ENCODE measurements at regions not wholly inside any gene's neighbourhood (a gene's known extent, or its start where the extent isn't known, plus 50 kb on each side); places are given as distances from the start of the nearest gene placed in this dataset.
"Not testable (repeated sequence)": the region's sequence is repeated elsewhere in the genome, so short reads cannot be mapped to it uniquely, and the experiment has no call there.

- not testable (repeated sequence) for DNase-seq (ENCODE audit: low spot score in 2 of 2); FAIRE-seq
Measured at GRCh38 chr9:63813391-63814021, 1471.5 kb downstream of the FOXD4L5 start.

GRCh38 chr9:63812822-63813221, 1472.2 kb downstream of the FOXD4L5 start:
- not testable (repeated sequence) for FAIRE-seq; DNase-seq (ENCODE audit: low spot score in 2 of 2)

- not testable (repeated sequence) for FAIRE-seq; DNase-seq (ENCODE audit: low spot score in 2 of 2)
Measured at GRCh38 chr9:63804205-63804604, 1480.8 kb downstream of the FOXD4L5 start.

- FAIRE-seq; DNase-seq (ENCODE audit: low spot score in 2 of 2): not testable (repeated sequence)
Measured at GRCh38 chr9:63794081-63794685, 1490.8 kb downstream of the FOXD4L5 start.

- FAIRE-seq: not testable (repeated sequence)
Measured at GRCh38 chr9:63787454-63787853, 1497.6 kb downstream of the FOXD4L5 start.

GRCh38 chr9:63785059-63785458, 1500.0 kb downstream of the FOXD4L5 start:
- DNase-seq (ENCODE audit: low spot score in 2 of 2); FAIRE-seq: not testable (repeated sequence)

More at GRCh38 chr9:63787454-63787853, 1497.6 kb downstream of the FOXD4L5 start:
- DNase-seq (ENCODE audit: low spot score in 2 of 2): not testable (repeated sequence)

GRCh38 chr9:63784421-63784820, 1500.6 kb downstream of the FOXD4L5 start:
- not testable (repeated sequence) for DNase-seq (ENCODE audit: low spot score in 2 of 2); FAIRE-seq

GRCh38 chr9:63781817-63782439, 1503.1 kb downstream of the FOXD4L5 start:
- not testable (repeated sequence) for DNase-seq (ENCODE audit: low spot score in 2 of 2); FAIRE-seq

GRCh38 chr9:63781390-63781789, 1503.6 kb downstream of the FOXD4L5 start:
- not testable (repeated sequence) for FAIRE-seq; DNase-seq (ENCODE audit: low spot score in 2 of 2)

- not testable (repeated sequence) for FAIRE-seq; DNase-seq (ENCODE audit: low spot score in 2 of 2)
Measured at GRCh38 chr9:63776220-63776619, 1508.8 kb downstream of the FOXD4L5 start.

GRCh38 chr9:63775092-63775426, 1510.0 kb downstream of the FOXD4L5 start:
- not testable (repeated sequence) for FAIRE-seq; DNase-seq (ENCODE audit: low spot score in 2 of 2)

GRCh38 chr9:63774369-63775091, 1510.5 kb downstream of the FOXD4L5 start:
- FAIRE-seq; DNase-seq (ENCODE audit: low spot score in 2 of 2): not testable (repeated sequence)

- not testable (repeated sequence) for FAIRE-seq; DNase-seq (ENCODE audit: low spot score in 2 of 2)
Measured at GRCh38 chr9:63762230-63762629, 1522.8 kb downstream of the FOXD4L5 start.

GRCh38 chr9:63729021-63729420, 1556.0 kb downstream of the FOXD4L5 start:
- DNase-seq (ENCODE audit: low spot score in 2 of 2); FAIRE-seq: not testable (repeated sequence)

- FAIRE-seq: no peak
- DNase-seq (ENCODE audit: low spot score in 2 of 2): no peak
Measured at GRCh38 chr9:63728287-63728686, 1556.7 kb downstream of the FOXD4L5 start.

- DNase-seq (ENCODE audit: low spot score in 2 of 2); FAIRE-seq: not testable (repeated sequence)
Measured at GRCh38 chr9:63708285-63708684, 1576.7 kb downstream of the FOXD4L5 start.

- FAIRE-seq; DNase-seq (ENCODE audit: low spot score in 2 of 2): not testable (repeated sequence)
Measured at GRCh38 chr9:63704456-63704855, 1580.6 kb downstream of the FOXD4L5 start.

- FAIRE-seq; DNase-seq (ENCODE audit: low spot score in 2 of 2): not testable (repeated sequence)
Measured at GRCh38 chr9:63703670-63704069, 1581.3 kb downstream of the FOXD4L5 start.

- DNase-seq (ENCODE audit: low spot score in 2 of 2); FAIRE-seq: not testable (repeated sequence)
Measured at GRCh38 chr9:63703138-63703665, 1581.8 kb downstream of the FOXD4L5 start.

Measured in frontal cortex (tissue), 3 donors.